ENCODE measurements at regions not wholly inside any gene's neighbourhood (a gene's known extent, or its start where the extent isn't known, plus 50 kb on each side); places are given as distances from the start of the nearest gene placed in this dataset.

DNA sequence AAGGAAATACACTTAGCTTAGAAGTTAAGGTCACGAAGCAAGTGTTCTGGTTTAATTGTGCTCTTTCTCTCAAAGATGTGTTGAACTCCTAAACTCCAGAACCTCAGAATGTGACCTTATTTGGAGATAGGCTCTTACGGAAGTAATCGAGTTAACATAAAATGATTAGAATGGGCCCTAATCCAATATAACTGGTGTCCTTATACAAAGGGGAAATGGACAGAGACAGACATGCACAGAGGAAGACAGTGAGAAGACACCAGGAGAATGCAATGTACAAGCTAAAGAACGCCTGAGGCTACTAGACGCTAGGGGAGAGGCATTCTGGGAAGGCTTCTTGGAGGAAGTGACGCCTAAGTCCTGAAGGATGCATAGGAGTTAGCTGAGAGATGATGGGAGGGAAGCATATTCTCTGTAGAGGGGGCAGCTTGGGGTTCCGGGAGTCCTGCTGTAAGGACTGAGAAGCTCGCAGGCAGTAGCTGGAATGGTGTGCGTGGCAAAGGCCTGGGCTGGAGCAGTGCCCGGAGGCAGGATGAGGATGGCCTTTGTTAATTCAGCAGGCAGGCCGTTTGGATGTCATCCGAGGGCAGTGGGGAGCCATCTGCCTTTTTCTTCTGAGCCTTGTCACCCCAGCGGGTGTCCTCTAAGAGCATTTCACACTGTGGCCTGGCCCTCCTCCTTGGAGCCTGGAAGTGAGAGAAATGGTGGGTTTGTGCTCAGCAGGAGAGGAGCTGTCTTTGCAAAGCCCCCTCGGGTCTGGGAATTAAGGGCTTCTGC lies 513.4 kb downstream of the SHQ1 start:
- no peak for TF ChIP-seq EZH2phosphoT487 (IDR thresholded peaks at IDR 0.05)
- TF ChIP-seq EZH2 (IDR thresholded peaks at IDR 0.05): no peak
- TF ChIP-seq, protein P1, sequence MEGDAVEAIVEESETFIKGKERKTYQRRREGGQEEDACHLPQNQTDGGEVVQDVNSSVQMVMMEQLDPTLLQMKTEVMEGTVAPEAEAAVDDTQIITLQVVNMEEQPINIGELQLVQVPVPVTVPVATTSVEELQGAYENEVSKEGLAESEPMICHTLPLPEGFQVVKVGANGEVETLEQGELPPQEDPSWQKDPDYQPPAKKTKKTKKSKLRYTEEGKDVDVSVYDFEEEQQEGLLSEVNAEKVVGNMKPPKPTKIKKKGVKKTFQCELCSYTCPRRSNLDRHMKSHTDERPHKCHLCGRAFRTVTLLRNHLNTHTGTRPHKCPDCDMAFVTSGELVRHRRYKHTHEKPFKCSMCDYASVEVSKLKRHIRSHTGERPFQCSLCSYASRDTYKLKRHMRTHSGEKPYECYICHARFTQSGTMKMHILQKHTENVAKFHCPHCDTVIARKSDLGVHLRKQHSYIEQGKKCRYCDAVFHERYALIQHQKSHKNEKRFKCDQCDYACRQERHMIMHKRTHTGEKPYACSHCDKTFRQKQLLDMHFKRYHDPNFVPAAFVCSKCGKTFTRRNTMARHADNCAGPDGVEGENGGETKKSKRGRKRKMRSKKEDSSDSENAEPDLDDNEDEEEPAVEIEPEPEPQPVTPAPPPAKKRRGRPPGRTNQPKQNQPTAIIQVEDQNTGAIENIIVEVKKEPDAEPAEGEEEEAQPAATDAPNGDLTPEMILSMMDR (IDR thresholded peaks at IDR 0.05): no peak
